PC-3 (cell line): ENCODE measurements at regions not wholly inside any gene's neighbourhood (a gene's known extent, or its start where the extent isn't known, plus 50 kb on each side); places are given as distances from the start of the nearest gene placed in this dataset.
"Not testable (repeated sequence)": the region's sequence is repeated elsewhere in the genome, so short reads cannot be mapped to it uniquely, and the experiment has no call there.

ENCODE experiments used
- CTCF ChIP-seq: fragments of 300-600 bp; sonication (generic); conservative IDR thresholded peaks from 2 replicates; pipeline ENCODE4 v1.5.1; 2017; ENCODE audit warnings: antibody characterized with exemption, low read depth, mild to moderate bottlenecking, low read length
- EZH2 ChIP-seq: fragments of 300-600 bp; sonication (generic); IDR thresholded peaks from one replicate; pipeline ENCODE4 v1.6.1; 2017; ENCODE audit warnings: antibody characterized with exemption, mild to moderate bottlenecking, low read length; ENCODE audit not compliant: unreplicated experiment
- EZH2phosphoT487 ChIP-seq: fragments of 300-600 bp; sonication (generic); IDR thresholded peaks from 2 replicates; pipeline ENCODE4 v1.6.1; 2018; ENCODE audit warnings: mild to moderate bottlenecking, antibody characterized with exemption, low read length, borderline replicate concordance

DNA sequence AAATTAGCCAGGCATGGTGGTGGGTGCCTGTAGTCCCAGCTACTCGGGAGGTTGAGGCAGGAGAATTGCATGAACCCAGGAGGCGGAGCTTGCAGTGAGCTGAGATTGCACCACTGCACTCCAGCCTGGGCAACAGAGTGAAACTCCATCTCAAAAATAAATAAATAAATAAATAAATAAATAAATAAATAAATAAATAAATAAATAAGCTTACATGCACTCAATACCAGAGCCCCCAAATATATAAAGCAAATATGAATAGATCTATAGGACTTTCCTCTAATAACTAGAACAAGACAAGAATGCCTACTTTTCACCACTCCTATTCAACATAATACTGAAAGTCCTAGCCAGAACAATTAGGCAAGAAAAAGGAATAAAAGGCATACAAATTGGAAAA, 147.5 kb upstream of the SOX6 start:
- TF ChIP-seq EZH2, CTCF, EZH2phosphoT487: not testable (repeated sequence)
